Peyer's patch (tissue), 4 donors: ENCODE measurements at regions not wholly inside any gene's neighbourhood (a gene's known extent, or its start where the extent isn't known, plus 50 kb on each side); places are given as distances from the start of the nearest gene placed in this dataset.

ENCODE experiments used
- POLR2A ChIP-seq, 2 donors: fragments of 450-650 bp; IDR thresholded peaks; one replicate each; pipeline ENCODE4 v1.5.1; 2017; ENCODE audit warnings: antibody characterized with exemption in 2 of 2, mild to moderate bottlenecking in 2 of 2, moderate library complexity in 2 of 2
- TF ChIP-seq, protein P1 (sequence below), 6 experiments: fragments of 450-650 bp in 4 of 6; fragments of 200-600 bp in 2 of 6; sonication (generic) in 1 of 6; IDR thresholded peaks; one replicate each; pipeline ENCODE4 v1.5.1; 2017 to 2019; ENCODE audit warnings: antibody characterized with exemption in 6 of 6, mild to moderate bottlenecking in 3 of 6, moderate library complexity in 1 of 6

- TF ChIP-seq, protein P1, sequence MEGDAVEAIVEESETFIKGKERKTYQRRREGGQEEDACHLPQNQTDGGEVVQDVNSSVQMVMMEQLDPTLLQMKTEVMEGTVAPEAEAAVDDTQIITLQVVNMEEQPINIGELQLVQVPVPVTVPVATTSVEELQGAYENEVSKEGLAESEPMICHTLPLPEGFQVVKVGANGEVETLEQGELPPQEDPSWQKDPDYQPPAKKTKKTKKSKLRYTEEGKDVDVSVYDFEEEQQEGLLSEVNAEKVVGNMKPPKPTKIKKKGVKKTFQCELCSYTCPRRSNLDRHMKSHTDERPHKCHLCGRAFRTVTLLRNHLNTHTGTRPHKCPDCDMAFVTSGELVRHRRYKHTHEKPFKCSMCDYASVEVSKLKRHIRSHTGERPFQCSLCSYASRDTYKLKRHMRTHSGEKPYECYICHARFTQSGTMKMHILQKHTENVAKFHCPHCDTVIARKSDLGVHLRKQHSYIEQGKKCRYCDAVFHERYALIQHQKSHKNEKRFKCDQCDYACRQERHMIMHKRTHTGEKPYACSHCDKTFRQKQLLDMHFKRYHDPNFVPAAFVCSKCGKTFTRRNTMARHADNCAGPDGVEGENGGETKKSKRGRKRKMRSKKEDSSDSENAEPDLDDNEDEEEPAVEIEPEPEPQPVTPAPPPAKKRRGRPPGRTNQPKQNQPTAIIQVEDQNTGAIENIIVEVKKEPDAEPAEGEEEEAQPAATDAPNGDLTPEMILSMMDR (IDR thresholded peaks at IDR 0.05) = no peak
- no peak for TF ChIP-seq POLR2A (IDR thresholded peaks at IDR 0.05)
Observed at GRCh38 chr14:85252011-85252410, 277.9 kb upstream of the FLRT2 start.
